Adrenal gland (tissue), 5 donors: ENCODE measurements at regions not wholly inside any gene's neighbourhood (a gene's known extent, or its start where the extent isn't known, plus 50 kb on each side); places are given as distances from the start of the nearest gene placed in this dataset.

Experiments used
- POLR2A ChIP-seq, 2 donors: fragments of 450-650 bp; IDR thresholded peaks; one replicate each; pipeline ENCODE4 v1.6.1; 2017; ENCODE audit warnings: antibody characterized with exemption in 2 of 2, mild to moderate bottlenecking in 2 of 2, moderate library complexity in 1 of 2
- TF ChIP-seq, protein P1 (sequence below), 6 experiments: fragments of 450-650 bp in 4 of 6; fragments of 200-600 bp in 2 of 6; sonication (generic) in 1 of 6; IDR thresholded peaks; 1 replicate in 5 of 6; 2 replicates in 1 of 6; pipeline versions ENCODE4 v1.5.1 to v1.8.0; 2016 to 2021; ENCODE audit warnings: antibody characterized with exemption in 6 of 6, mild to moderate bottlenecking in 2 of 6, moderate library complexity in 1 of 6
- donor health status: DM: no; HTN: no; CAD: no.

DNA sequence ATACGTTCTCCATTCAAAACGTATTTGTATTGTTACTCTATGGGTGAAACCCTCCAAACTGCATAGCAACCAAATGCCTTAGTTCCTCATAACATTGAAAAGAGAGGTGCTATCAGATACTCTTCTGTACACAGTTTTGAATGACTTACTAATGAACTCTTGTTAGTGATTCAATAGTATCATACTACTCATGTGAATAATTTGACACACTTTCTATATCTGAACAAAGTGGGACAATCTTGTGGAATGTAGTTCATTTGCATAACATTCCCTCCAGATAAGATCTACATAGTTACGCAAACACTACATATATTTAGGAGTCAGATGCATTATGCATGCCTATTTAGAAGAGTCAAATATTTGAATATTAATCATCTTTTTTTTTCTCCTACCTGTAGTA lies 232.0 kb upstream of the NRXN1 start:
- TF ChIP-seq, protein P1, sequence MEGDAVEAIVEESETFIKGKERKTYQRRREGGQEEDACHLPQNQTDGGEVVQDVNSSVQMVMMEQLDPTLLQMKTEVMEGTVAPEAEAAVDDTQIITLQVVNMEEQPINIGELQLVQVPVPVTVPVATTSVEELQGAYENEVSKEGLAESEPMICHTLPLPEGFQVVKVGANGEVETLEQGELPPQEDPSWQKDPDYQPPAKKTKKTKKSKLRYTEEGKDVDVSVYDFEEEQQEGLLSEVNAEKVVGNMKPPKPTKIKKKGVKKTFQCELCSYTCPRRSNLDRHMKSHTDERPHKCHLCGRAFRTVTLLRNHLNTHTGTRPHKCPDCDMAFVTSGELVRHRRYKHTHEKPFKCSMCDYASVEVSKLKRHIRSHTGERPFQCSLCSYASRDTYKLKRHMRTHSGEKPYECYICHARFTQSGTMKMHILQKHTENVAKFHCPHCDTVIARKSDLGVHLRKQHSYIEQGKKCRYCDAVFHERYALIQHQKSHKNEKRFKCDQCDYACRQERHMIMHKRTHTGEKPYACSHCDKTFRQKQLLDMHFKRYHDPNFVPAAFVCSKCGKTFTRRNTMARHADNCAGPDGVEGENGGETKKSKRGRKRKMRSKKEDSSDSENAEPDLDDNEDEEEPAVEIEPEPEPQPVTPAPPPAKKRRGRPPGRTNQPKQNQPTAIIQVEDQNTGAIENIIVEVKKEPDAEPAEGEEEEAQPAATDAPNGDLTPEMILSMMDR (IDR thresholded peaks at IDR 0.05), result no peak
- TF ChIP-seq POLR2A (IDR thresholded peaks at IDR 0.05), result no peak
